WERI-Rb-1 (cell line): ENCODE measurements at regions not wholly inside any gene's neighbourhood (a gene's known extent, or its start where the extent isn't known, plus 50 kb on each side); places are given as distances from the start of the nearest gene placed in this dataset.

Source experiments
- DNase-seq: peaks from one replicate; pipeline ENCODE4 v3.0.0-alpha.2; 2020
- H3K27ac ChIP-seq: fragments of 250-450 bp; sonication (Bioruptor Pico); 2 replicates; pipeline ENCODE4 v1.5.1; 2020; ENCODE audit warnings: mild to moderate bottlenecking, moderate library complexity
- H3K27me3 ChIP-seq: fragments of 250-450 bp; sonication (Bioruptor Pico); 2 replicates; pipeline ENCODE4 v1.5.1; 2021; ENCODE audit warnings: mild to moderate bottlenecking, low read depth, moderate library complexity; ENCODE audit not compliant: insufficient read depth, severe bottlenecking
- H3K36me3 ChIP-seq: fragments of 250-450 bp; sonication (Bioruptor Pico); 2 replicates; pipeline ENCODE4 v1.5.1; 2020; ENCODE audit warnings: mild to moderate bottlenecking, moderate library complexity
- H3K4me3 ChIP-seq: 2 replicates; pipeline ENCODE4 v1.5.1; 2011; ENCODE audit warnings: low read depth, mild to moderate bottlenecking, control low read depth, low read length
- H3K9me3 ChIP-seq: fragments of 250-450 bp; sonication (Bioruptor Pico); 2 replicates; pipeline ENCODE4 v1.5.1; 2021; ENCODE audit warnings: mild to moderate bottlenecking, moderate library complexity; ENCODE audit not compliant: severe bottlenecking
- CTCF ChIP-seq: IDR thresholded peaks from 2 replicates; pipeline ENCODE4 v1.5.1; 2011; ENCODE audit warnings: low read depth, mild to moderate bottlenecking, control low read depth, inconsistent platforms, low read length

GRCh38 chr2:57448816-57449215 is 597.8 kb upstream of the VRK2 start:
- H3K27ac ChIP-seq, result no peak overlapping the region
- TF ChIP-seq CTCF, result no peak
- H3K36me3 ChIP-seq, result no peaks in the 10 kb centered on the region
- H3K27me3 ChIP-seq, result peaks cover 2% of the 10 kb centered on the region
- no peak overlapping the region for H3K4me3 ChIP-seq
- no peaks in the 10 kb centered on the region for H3K9me3 ChIP-seq
- no peak for DNase-seq

DNA sequence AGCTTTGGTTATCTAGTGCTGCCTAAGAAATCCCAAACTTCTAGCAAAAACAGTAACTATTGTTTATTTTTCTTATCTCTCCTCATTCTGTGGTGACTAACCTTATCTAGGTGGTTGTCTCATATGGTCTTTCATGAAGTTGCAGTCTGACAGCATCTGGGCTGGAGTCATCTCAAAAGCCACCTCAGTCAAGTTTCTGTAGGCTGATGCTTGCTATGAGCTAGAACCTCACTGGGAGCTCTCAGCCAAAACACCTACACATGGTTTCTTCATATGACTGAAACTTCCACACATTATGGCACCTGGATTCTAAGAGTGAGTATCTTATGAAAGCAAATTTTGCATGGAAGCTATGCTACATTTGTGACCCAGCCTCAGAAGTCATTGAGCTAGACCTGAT is 596.4 kb upstream of the VRK2 start:
- H3K4me3 ChIP-seq, result no peak overlapping the region
- H3K9me3 ChIP-seq, result no peaks in the 10 kb centered on the region
- H3K36me3 ChIP-seq, result no peaks in the 10 kb centered on the region
- peaks cover 2% of the 10 kb centered on the region for H3K27me3 ChIP-seq
- no peak overlapping the region for H3K27ac ChIP-seq
- DNase-seq, result no peak
- TF ChIP-seq CTCF, result no peak

GRCh38 chr2:57452634-57453033 is 594.0 kb upstream of the VRK2 start:
- TF ChIP-seq CTCF, result no peak
- no peak for DNase-seq
- Histone ChIP-seq H3K36me3 (no peaks in the 10 kb centered on the region), H3K27me3 (peaks cover 2% of the 10 kb centered on the region), H3K27ac (no peak overlapping the region), H3K4me3 (no peak overlapping the region), H3K9me3 (no peaks in the 10 kb centered on the region)

- Histone ChIP-seq H3K36me3 (no peaks in the 10 kb centered on the region), H3K27ac (no peak overlapping the region), H3K4me3 (no peak overlapping the region), H3K27me3 (peaks cover 1% of the 10 kb centered on the region), H3K9me3 (no peaks in the 10 kb centered on the region)
- no peak for DNase-seq
- TF ChIP-seq CTCF, result peak; percentile 13; the same call in 1 of the 2 replicates
Measured at GRCh38 chr2:57453945-57454344, 592.7 kb upstream of the VRK2 start.

GRCh38 chr2:57460396-57461276 is 586.0 kb upstream of the VRK2 start:
- no peak for TF ChIP-seq CTCF
- H3K4me3 ChIP-seq, result no peak overlapping the region

More at GRCh38 chr2:57460396-57461276, 586.0 kb upstream of the VRK2 start:
- Histone ChIP-seq H3K36me3 (no peaks in the 10 kb centered on the region), H3K27me3 (no peaks in the 10 kb centered on the region), H3K27ac (no peak overlapping the region), H3K9me3 (no peaks in the 10 kb centered on the region)
- DNase-seq, result no peak
